Natural killer cell (primary cell): ENCODE measurements at regions not wholly inside any gene's neighbourhood (a gene's known extent, or its start where the extent isn't known, plus 50 kb on each side); places are given as distances from the start of the nearest gene placed in this dataset.

Source experiments
- ATAC-seq, 3 donors: fragments of 150-1000 bp in 2 of 3; fragments of 200-7000 bp in 1 of 3; cut with Tn5 transposase; 1 replicate in 1 of 3; 2 replicates in 2 of 3; pipeline ENCODE4 v1.10.0; 2021; ENCODE audit warnings: mild to moderate bottlenecking in 2 of 3, moderate library complexity in 2 of 3
- DNase-seq, 2 donors: peaks; one replicate each; pipeline versions ENCODE4 v3.0.0 to v3.0.0-alpha.2; 2013 to 2021; ENCODE audit warnings: mixed read lengths in 1 of 2
- H3K27ac ChIP-seq: one replicate; pipeline ENCODE4 v1.5.1; 2013; ENCODE audit warnings: mild to moderate bottlenecking, low read length
- H3K27me3 ChIP-seq: one replicate; pipeline ENCODE4 v1.6.1; 2013; ENCODE audit warnings: low read length; ENCODE audit not compliant: control insufficient read depth, insufficient read depth
- H3K36me3 ChIP-seq: one replicate; pipeline ENCODE4 v1.6.1; 2013; ENCODE audit warnings: low read length; ENCODE audit not compliant: control insufficient read depth, insufficient read depth
- H3K4me1 ChIP-seq: one replicate; pipeline ENCODE4 v1.6.1; 2013; ENCODE audit warnings: low read length; ENCODE audit not compliant: control insufficient read depth, insufficient read depth
- H3K4me3 ChIP-seq: one replicate; pipeline ENCODE4 v1.5.1; 2013; ENCODE audit warnings: low read length
- H3K9me3 ChIP-seq: one replicate; pipeline ENCODE4 v1.6.1; 2013; ENCODE audit warnings: low read length; ENCODE audit not compliant: control insufficient read depth, insufficient read depth
- H3K27ac Mint-ChIP-seq, 2 donors: one replicate each; pipeline ENCODE4 v1.8.0; 2022; ENCODE audit warnings: mild to moderate bottlenecking in 2 of 2, mixed read lengths in 2 of 2, moderate library complexity in 1 of 2
- H3K27me3 Mint-ChIP-seq, 2 donors: one replicate each; pipeline ENCODE4 v1.8.0; 2022; ENCODE audit warnings: low read depth in 2 of 2, mixed read lengths in 2 of 2
- H3K36me3 Mint-ChIP-seq: one replicate; pipeline ENCODE4 v1.8.0; 2022; ENCODE audit warnings: mixed read lengths
- H3K4me1 Mint-ChIP-seq, 2 donors: one replicate each; pipeline ENCODE4 v1.8.0; 2022; ENCODE audit warnings: mixed read lengths in 2 of 2
- H3K4me3 Mint-ChIP-seq: one replicate; pipeline ENCODE4 v1.8.0; 2022; ENCODE audit warnings: mild to moderate bottlenecking, moderate library complexity, mixed read lengths
- H3K9me3 Mint-ChIP-seq, 2 donors: one replicate each; pipeline ENCODE4 v1.8.0; 2022; ENCODE audit warnings: mixed read lengths in 2 of 2
- CTCF ChIP-seq: fragments of 200-600 bp; IDR thresholded peaks from one replicate; pipeline ENCODE4 v1.8.0; 2022; ENCODE audit warnings: antibody characterized with exemption
- WGBS: methylation state at CpG from one replicate; pipeline ENCODE4 v1.1.7; 2013; ENCODE audit warnings: missing lambda C conversion rate; ENCODE audit not compliant: insufficient coverage; 5-methylcytosine and 5-hydroxymethylcytosine counted together
- intact Hi-C: fragments of 100-400 bp; cut with micrococcal nuclease; formaldehyde crosslinking; loops from one replicate; pipeline ENCODE4 v1.14.2; 2022

GRCh38 chr15:88747111-88747510 lies 56.1 kb upstream of the ACAN start:
- Mint-ChIP-seq H3K9me3 (no peaks in the 10 kb centered on the region), H3K27me3 (peaks cover 28 to 55% of the 10 kb centered on the region in 2 donors), H3K4me3 (no peak overlapping the region), H3K36me3 (no peaks in the 10 kb centered on the region), H3K27ac (no peak overlapping the region), H3K4me1 (no peaks in the 10 kb centered on the region)
- DNase-seq (no peak), ATAC-seq (no peak)
- intact Hi-C loops = no loop called here
- Histone ChIP-seq H3K9me3 (no peaks in the 10 kb centered on the region), H3K27ac (no peak overlapping the region), H3K27me3 (no peaks in the 10 kb centered on the region), H3K4me1 (no peaks in the 10 kb centered on the region), H3K36me3 (no peaks in the 10 kb centered on the region), H3K4me3 (no peak overlapping the region)
- WGBS = 82% methylated on average over 1 of the region's 1 CpG
- no peak for TF ChIP-seq CTCF

GRCh38 chr15:88747631-88748030 lies 55.6 kb upstream of the ACAN start:
- H3K4me1 ChIP-seq = no peaks in the 10 kb centered on the region
- DNase-seq (no peak), ATAC-seq (no peak)
- no peaks in the 10 kb centered on the region for H3K27me3 ChIP-seq
- no peaks in the 10 kb centered on the region for H3K36me3 ChIP-seq
- no peaks in the 10 kb centered on the region for H3K4me1 Mint-ChIP-seq
- H3K4me3 ChIP-seq = no peak overlapping the region
- no peak overlapping the region for H3K4me3 Mint-ChIP-seq
- no peaks in the 10 kb centered on the region for H3K9me3 Mint-ChIP-seq
- no peak overlapping the region for H3K27ac Mint-ChIP-seq
- no peak overlapping the region for H3K27ac ChIP-seq
- 92% methylated on average over 1 of the region's 2 CpGs for WGBS
- no peaks in the 10 kb centered on the region for H3K9me3 ChIP-seq
- intact Hi-C loops = no loop called here
- no peak for TF ChIP-seq CTCF
- peaks cover 28 to 52% of the 10 kb centered on the region in 2 donors for H3K27me3 Mint-ChIP-seq
- no peaks in the 10 kb centered on the region for H3K36me3 Mint-ChIP-seq

- WGBS = 80% methylated on average over 1 of the region's 3 CpGs
- H3K27me3 Mint-ChIP-seq = peaks cover 31 to 51% of the 10 kb centered on the region in 2 donors
- H3K27ac ChIP-seq = no peak overlapping the region
- H3K4me3 Mint-ChIP-seq = no peak overlapping the region
- H3K4me1 Mint-ChIP-seq = no peaks in the 10 kb centered on the region
- no peak for DNase-seq
- intact Hi-C loops = no loop called here
- H3K27ac Mint-ChIP-seq = no peak overlapping the region
- TF ChIP-seq CTCF = no peak
- ATAC-seq = no peak
- no peaks in the 10 kb centered on the region for H3K27me3 ChIP-seq
- no peak overlapping the region for H3K4me3 ChIP-seq
- no peaks in the 10 kb centered on the region for H3K9me3 Mint-ChIP-seq
- no peaks in the 10 kb centered on the region for H3K36me3 Mint-ChIP-seq
- H3K36me3 ChIP-seq = no peaks in the 10 kb centered on the region
- no peaks in the 10 kb centered on the region for H3K9me3 ChIP-seq
- no peaks in the 10 kb centered on the region for H3K4me1 ChIP-seq
Measured at GRCh38 chr15:88748081-88748480, 55.2 kb upstream of the ACAN start.

- ATAC-seq = no peak
- no peaks in the 10 kb centered on the region for H3K36me3 ChIP-seq
- H3K4me3 ChIP-seq = no peak overlapping the region
- DNase-seq = no peak
- TF ChIP-seq CTCF = no peak
- H3K4me1 Mint-ChIP-seq = no peaks in the 10 kb centered on the region
- no peak overlapping the region for H3K27ac ChIP-seq
- no peak overlapping the region for H3K4me3 Mint-ChIP-seq
- H3K27ac Mint-ChIP-seq = no peak overlapping the region
- H3K27me3 ChIP-seq = no peaks in the 10 kb centered on the region
- intact Hi-C loops = no loop called here
- no peaks in the 10 kb centered on the region for H3K9me3 ChIP-seq
- 75% methylated on average over 2 of the region's 2 CpGs for WGBS
- H3K4me1 ChIP-seq = no peaks in the 10 kb centered on the region
- H3K36me3 Mint-ChIP-seq = no peaks in the 10 kb centered on the region
- no peaks in the 10 kb centered on the region for H3K9me3 Mint-ChIP-seq
- peaks cover 28 to 50% of the 10 kb centered on the region in 2 donors for H3K27me3 Mint-ChIP-seq
Measured at GRCh38 chr15:88748651-88749050, 54.6 kb upstream of the ACAN start.
